ENCODE measurements at regions not wholly inside any gene's neighbourhood (a gene's known extent, or its start where the extent isn't known, plus 50 kb on each side); places are given as distances from the start of the nearest gene placed in this dataset.

DNA sequence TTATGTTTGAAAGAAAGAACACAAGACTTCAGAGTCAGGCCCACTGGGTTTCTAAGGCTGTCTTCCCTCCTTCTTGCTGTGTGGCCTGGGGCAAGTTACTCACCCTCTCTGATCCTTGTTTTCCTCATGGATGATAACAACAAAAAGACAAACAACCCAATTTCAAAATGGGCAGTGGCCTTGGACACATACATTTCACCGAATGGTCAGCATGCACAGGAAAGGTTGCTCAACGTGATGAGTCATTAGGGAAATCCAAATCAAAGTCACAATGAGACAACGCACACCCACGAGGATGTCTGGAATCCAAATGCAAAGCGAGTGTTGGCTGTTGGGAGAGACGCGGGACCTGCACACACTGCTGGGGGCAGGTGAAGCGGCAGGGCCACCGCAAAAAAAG is 50.8 kb upstream of the PPP2R2C start:
- TF ChIP-seq EZH2 (IDR thresholded peaks at IDR 0.05; ENCODE audit: insufficient read depth, poor library complexity, severe bottlenecking) (no peak), EZH2phosphoT487 (IDR thresholded peaks at IDR 0.05; ENCODE audit: insufficient read depth, low read depth) (no peak)

Data from GM23248 (cell line).